ENCODE measurements at regions not wholly inside any gene's neighbourhood (a gene's known extent, or its start where the extent isn't known, plus 50 kb on each side); places are given as distances from the start of the nearest gene placed in this dataset.

- no peak for TF ChIP-seq CTCF (IDR thresholded peaks at IDR 0.05)
- TF ChIP-seq POLR2AphosphoS5 (IDR thresholded peaks at IDR 0.05), result no peak
- no peak for TF ChIP-seq POLR2A (IDR thresholded peaks at IDR 0.05)
- no peak for TF ChIP-seq EP300 (IDR thresholded peaks at IDR 0.05)
Observed at GRCh38 chr5:125298746-125299379, 552.4 kb upstream of the ZNF608 start.

All from suprapubic skin (tissue), 4 donors.